GM23338 (cell line): ENCODE measurements at regions not wholly inside any gene's neighbourhood (a gene's known extent, or its start where the extent isn't known, plus 50 kb on each side); places are given as distances from the start of the nearest gene placed in this dataset.

Experiments used
- ATAC-seq: fragments of 200-7000 bp; cut with Tn5 transposase; 3 replicates; pipeline ENCODE4 v1.9.1; 2020
- DNase-seq: peaks from one replicate; pipeline ENCODE4 v3.0.0-alpha.2; 2015; ENCODE audit warnings: low spot score
- H2AFZ ChIP-seq: fragments of 200-600 bp; sonication (generic); 2 replicates; pipeline ENCODE4 v1.8.0; 2016; ENCODE audit warnings: antibody characterized with exemption, mild to moderate bottlenecking, moderate library complexity
- H3F3A ChIP-seq: fragments of 200-600 bp; sonication (generic); replicated peaks from 2 replicates; pipeline ENCODE4 v1.8.0; 2017; ENCODE audit warnings: antibody characterized with exemption, mixed run types, low read depth
- H3K27ac ChIP-seq: fragments of 200-600 bp; sonication (generic); 2 replicates; pipeline ENCODE4 v1.6.1; 2016; ENCODE audit warnings: low read depth
- H3K27me3 ChIP-seq: fragments of 200-600 bp; sonication (generic); 2 replicates; pipeline ENCODE4 v1.8.0; 2016; ENCODE audit warnings: mild to moderate bottlenecking, mixed run types, moderate library complexity; ENCODE audit not compliant: insufficient read depth
- H3K36me3 ChIP-seq: fragments of 200-600 bp; sonication (generic); 2 replicates; pipeline ENCODE4 v1.8.0; 2016; ENCODE audit warnings: mild to moderate bottlenecking; ENCODE audit not compliant: insufficient read depth
- H3K4me1 ChIP-seq: fragments of 200-600 bp; sonication (generic); 2 replicates; pipeline ENCODE4 v1.8.0; 2016; ENCODE audit warnings: mild to moderate bottlenecking, moderate library complexity; ENCODE audit not compliant: insufficient read depth
- H3K4me2 ChIP-seq: fragments of 200-600 bp; sonication (generic); 2 replicates; pipeline ENCODE4 v1.7.1; 2017; ENCODE audit warnings: mixed run types
- H3K4me3 ChIP-seq: fragments of 200-600 bp; sonication (generic); 2 replicates; pipeline ENCODE4 v1.6.1; 2016; ENCODE audit warnings: mixed run types
- H3K79me2 ChIP-seq: fragments of 200-600 bp; sonication (generic); replicated peaks from 2 replicates; pipeline ENCODE4 v1.8.0; 2017; ENCODE audit warnings: mild to moderate bottlenecking; ENCODE audit not compliant: insufficient read depth
- H3K9me2 ChIP-seq: fragments of 200-600 bp; sonication (generic); 2 replicates; pipeline ENCODE4 v1.8.0; 2017; ENCODE audit not compliant: insufficient read depth
- H4K20me1 ChIP-seq: fragments of 200-600 bp; sonication (generic); replicated peaks from 2 replicates; pipeline ENCODE4 v1.8.0; 2017; ENCODE audit warnings: mild to moderate bottlenecking; ENCODE audit not compliant: insufficient read depth
- H3K27ac Mint-ChIP-seq: 2 replicates; pipeline ENCODE4 v1.8.0; 2020; ENCODE audit warnings: inconsistent platforms, mild to moderate bottlenecking, moderate library complexity, mixed read lengths
- H3K27me3 Mint-ChIP-seq: 3 replicates; pipeline ENCODE4 v1.8.0; 2022; ENCODE audit warnings: low read depth, mild to moderate bottlenecking, moderate library complexity, mixed read lengths, inconsistent platforms; ENCODE audit not compliant: insufficient read depth, poor library complexity
- H3K36me3 Mint-ChIP-seq: 3 replicates; pipeline ENCODE4 v1.8.0; 2021; ENCODE audit warnings: low read depth, mild to moderate bottlenecking, inconsistent platforms, moderate library complexity, mixed read lengths
- H3K4me1 Mint-ChIP-seq: 3 replicates; pipeline ENCODE4 v1.8.0; 2020; ENCODE audit warnings: mild to moderate bottlenecking, inconsistent platforms, mixed read lengths
- H3K4me3 Mint-ChIP-seq: 3 replicates; pipeline ENCODE4 v1.8.0; 2021; ENCODE audit warnings: moderate library complexity, mild to moderate bottlenecking, inconsistent platforms, mixed read lengths
- H3K9me3 Mint-ChIP-seq: 3 replicates; pipeline ENCODE4 v1.8.0; 2020; ENCODE audit warnings: moderate library complexity, mild to moderate bottlenecking, inconsistent platforms, mixed read lengths
- CTCF ChIP-seq, 2 experiments: fragments of 200-600 bp in 1 of 2; sonication (generic) in 1 of 2; conservative IDR thresholded peaks; 2 replicates each; pipeline versions ENCODE4 v1.5.1 to v1.6.1; 2016 to 2017; ENCODE audit warnings: antibody characterized with exemption in 2 of 2, low read depth in 2 of 2, mild to moderate bottlenecking in 2 of 2, moderate library complexity in 1 of 2
- POLR2AphosphoS5 ChIP-seq: IDR thresholded peaks from 2 replicates; pipeline ENCODE4 v1.6.1; 2016; ENCODE audit warnings: antibody characterized with exemption, low read depth
- REST ChIP-seq: IDR thresholded peaks from one replicate; pipeline ENCODE4 v1.6.1; 2018; ENCODE audit warnings: antibody characterized with exemption; ENCODE audit not compliant: unreplicated experiment
- ZNF462 ChIP-seq: fragments of 250-450 bp; sonication (Bioruptor Pico); IDR thresholded peaks from 2 replicates; pipeline ENCODE4 v1.5.0; 2020; ENCODE audit warnings: mild to moderate bottlenecking, moderate library complexity

- TF ChIP-seq ZNF462 (CRISPR knock-in tag) = no peak
These were observed 63.4 kb upstream of the LCTL start (continued) for GRCh38 chr15:66628976-66629723.

- Mint-ChIP-seq H3K4me1 (peaks cover 63% of the 10 kb centered on the region), H3K9me3 (no peaks in the 10 kb centered on the region), H3K4me3 (no peak overlapping the region), H3K27ac (no peak overlapping the region; the same call in 1 of the 2 replicates), H3K36me3 (no peaks in the 10 kb centered on the region), H3K27me3 (peaks cover 8% of the 10 kb centered on the region)
- H3K36me3 ChIP-seq = no peaks in the 10 kb centered on the region
- no peak overlapping the region for H3K4me3 ChIP-seq
- no peak overlapping the region for H3K27ac ChIP-seq
- no peaks in the 10 kb centered on the region for H4K20me1 ChIP-seq
- H3K4me2 ChIP-seq = no peak overlapping the region
- no peaks in the 10 kb centered on the region for H3K9me2 ChIP-seq
- DNase-seq (no peak), ATAC-seq (no peak)
- H3F3A ChIP-seq = no peaks in the 10 kb centered on the region
- no peaks in the 10 kb centered on the region for H3K79me2 ChIP-seq
- no peaks in the 10 kb centered on the region for H3K27me3 ChIP-seq
- H2AFZ ChIP-seq = peak overlapping the region; percentile 56
- H3K4me1 ChIP-seq = peaks cover 35% of the 10 kb centered on the region
- TF ChIP-seq POLR2AphosphoS5 (no peak), CTCF (conservative IDR thresholded peaks at IDR 0.05; ENCODE audit: low read depth in 2 of 2) (no peak), REST (no peak)
These were observed 64.2 kb upstream of the LCTL start for GRCh38 chr15:66629817-66630576.
